ENCODE measurements at regions not wholly inside any gene's neighbourhood (a gene's known extent, or its start where the extent isn't known, plus 50 kb on each side); places are given as distances from the start of the nearest gene placed in this dataset.

- TF ChIP-seq, protein P1, sequence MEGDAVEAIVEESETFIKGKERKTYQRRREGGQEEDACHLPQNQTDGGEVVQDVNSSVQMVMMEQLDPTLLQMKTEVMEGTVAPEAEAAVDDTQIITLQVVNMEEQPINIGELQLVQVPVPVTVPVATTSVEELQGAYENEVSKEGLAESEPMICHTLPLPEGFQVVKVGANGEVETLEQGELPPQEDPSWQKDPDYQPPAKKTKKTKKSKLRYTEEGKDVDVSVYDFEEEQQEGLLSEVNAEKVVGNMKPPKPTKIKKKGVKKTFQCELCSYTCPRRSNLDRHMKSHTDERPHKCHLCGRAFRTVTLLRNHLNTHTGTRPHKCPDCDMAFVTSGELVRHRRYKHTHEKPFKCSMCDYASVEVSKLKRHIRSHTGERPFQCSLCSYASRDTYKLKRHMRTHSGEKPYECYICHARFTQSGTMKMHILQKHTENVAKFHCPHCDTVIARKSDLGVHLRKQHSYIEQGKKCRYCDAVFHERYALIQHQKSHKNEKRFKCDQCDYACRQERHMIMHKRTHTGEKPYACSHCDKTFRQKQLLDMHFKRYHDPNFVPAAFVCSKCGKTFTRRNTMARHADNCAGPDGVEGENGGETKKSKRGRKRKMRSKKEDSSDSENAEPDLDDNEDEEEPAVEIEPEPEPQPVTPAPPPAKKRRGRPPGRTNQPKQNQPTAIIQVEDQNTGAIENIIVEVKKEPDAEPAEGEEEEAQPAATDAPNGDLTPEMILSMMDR (IDR thresholded peaks at IDR 0.05; ENCODE audit: extremely low read depth, insufficient read depth, missing control alignments) = no peak
- no peak for DNase-seq (ENCODE audit: low spot score)
- in situ Hi-C loops (cut with MboI; ENCODE audit: low pct_unique_long_range_greater_than_20kb, low sequenced_read_pairs, unreplicated experiment) = no loop called here
Observed at GRCh38 chr6:115577270-115577669, 483.4 kb downstream of the FRK start.

DNA sequence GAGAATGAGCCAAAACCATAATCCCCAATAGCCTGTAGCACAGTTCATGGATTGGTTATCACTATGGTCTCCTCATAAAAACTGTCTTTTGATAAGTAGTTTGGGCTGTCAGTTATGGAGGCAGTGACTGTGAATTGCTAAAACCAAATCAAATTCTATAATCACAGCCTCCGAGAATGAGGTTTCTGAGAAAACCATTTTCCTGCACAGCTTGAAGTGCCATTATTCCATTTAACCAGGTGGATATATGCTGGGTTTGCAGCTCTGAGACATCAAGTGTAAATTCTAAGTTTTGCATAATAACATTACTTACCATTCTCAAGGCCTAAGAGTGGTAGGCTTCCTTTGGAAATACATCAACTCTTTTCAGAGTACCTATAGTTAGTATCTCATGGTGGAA, 485.4 kb downstream of the FRK start:
- TF ChIP-seq, protein P1 (IDR thresholded peaks at IDR 0.05; ENCODE audit: extremely low read depth, insufficient read depth, missing control alignments) = no peak
- no peak for DNase-seq (ENCODE audit: low spot score)
- in situ Hi-C loops (cut with MboI; ENCODE audit: low pct_unique_long_range_greater_than_20kb, low sequenced_read_pairs, unreplicated experiment) = no loop called here

DNA sequence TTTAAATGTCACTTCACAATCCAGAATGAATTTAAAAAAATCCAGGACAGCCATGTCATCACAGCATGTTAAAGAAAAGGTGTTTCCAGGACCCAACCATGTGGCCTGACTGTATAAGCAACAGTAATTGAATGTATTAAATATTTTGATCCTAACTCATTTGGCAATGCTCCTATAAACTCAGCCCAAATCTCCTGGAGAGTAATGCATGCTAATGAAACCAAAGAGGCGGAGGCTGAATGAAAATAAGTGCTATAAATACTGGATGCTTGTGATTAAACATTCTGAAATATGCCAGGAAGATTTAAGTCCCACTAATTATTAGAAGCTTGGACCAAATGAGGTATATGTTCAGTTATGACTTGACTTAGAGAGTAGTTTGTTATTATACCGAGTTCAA, 486.8 kb downstream of the FRK start:
- in situ Hi-C loops (cut with MboI; ENCODE audit: low pct_unique_long_range_greater_than_20kb, low sequenced_read_pairs, unreplicated experiment) = no loop called here
- no peak for DNase-seq (ENCODE audit: low spot score)
- TF ChIP-seq, protein P1 (IDR thresholded peaks at IDR 0.05; ENCODE audit: extremely low read depth, insufficient read depth, missing control alignments) = no peak

GRCh38 chr6:115570331-115570730, 490.4 kb downstream of the FRK start:
- TF ChIP-seq, protein P1 (IDR thresholded peaks at IDR 0.05; ENCODE audit: extremely low read depth, insufficient read depth, missing control alignments) = no peak
- no peak for DNase-seq (ENCODE audit: low spot score)
- in situ Hi-C loops (cut with MboI; ENCODE audit: low pct_unique_long_range_greater_than_20kb, low sequenced_read_pairs, unreplicated experiment) = no loop called here

- no peak for DNase-seq (ENCODE audit: low spot score)
- TF ChIP-seq, protein P1 (IDR thresholded peaks at IDR 0.05; ENCODE audit: extremely low read depth, insufficient read depth, missing control alignments) = no peak
- in situ Hi-C loops (cut with MboI; ENCODE audit: low pct_unique_long_range_greater_than_20kb, low sequenced_read_pairs, unreplicated experiment) = no loop called here
Observed at GRCh38 chr6:115554060-115554459, 506.6 kb downstream of the FRK start.

- in situ Hi-C loops (cut with MboI; ENCODE audit: low pct_unique_long_range_greater_than_20kb, low sequenced_read_pairs, unreplicated experiment) = no loop called here
- no peak for DNase-seq (ENCODE audit: low spot score)
- TF ChIP-seq, protein P1 (IDR thresholded peaks at IDR 0.05; ENCODE audit: extremely low read depth, insufficient read depth, missing control alignments) = no peak
Observed at GRCh38 chr6:115551527-115551926, 509.2 kb downstream of the FRK start.

GRCh38 chr6:115545672-115545986, 515.1 kb downstream of the FRK start:
- TF ChIP-seq, protein P1 (IDR thresholded peaks at IDR 0.05; ENCODE audit: extremely low read depth, insufficient read depth, missing control alignments) = no peak
- in situ Hi-C loops (cut with MboI; ENCODE audit: low pct_unique_long_range_greater_than_20kb, low sequenced_read_pairs, unreplicated experiment) = no loop called here

More at GRCh38 chr6:115545672-115545986, 515.1 kb downstream of the FRK start:
- DNase-seq (ENCODE audit: low spot score) = no peak

Measured in GM13977 (cell line).